WTC11 (cell line): ENCODE measurements at regions not wholly inside any gene's neighbourhood (a gene's known extent, or its start where the extent isn't known, plus 50 kb on each side); places are given as distances from the start of the nearest gene placed in this dataset.

Experiments used
- ATF1 ChIP-seq: sonication (generic); formaldehyde crosslinking; IDR thresholded peaks from 2 replicates; pipeline ENCODE4 v1.8.1; 2023; ENCODE audit warnings: mild to moderate bottlenecking, moderate library complexity, missing genetic modification reagents
- CREB1 ChIP-seq: sonication (generic); formaldehyde crosslinking; IDR thresholded peaks from 2 replicates; pipeline ENCODE4 v1.8.0; 2023; ENCODE audit warnings: mild to moderate bottlenecking, missing genetic modification reagents
- CREM ChIP-seq: sonication (generic); formaldehyde crosslinking; IDR thresholded peaks from 2 replicates; pipeline ENCODE4 v1.8.1; 2022; ENCODE audit warnings: mild to moderate bottlenecking, missing genetic modification reagents, moderate library complexity
- ELF4 ChIP-seq: sonication (generic); formaldehyde crosslinking; IDR thresholded peaks from 2 replicates; pipeline ENCODE4 v1.8.1; 2022; ENCODE audit warnings: low read depth, mild to moderate bottlenecking, moderate library complexity, missing genetic modification reagents
- NFATC4 ChIP-seq: fragments of 250-450 bp; sonication (Bioruptor Pico); IDR thresholded peaks from 2 replicates; pipeline ENCODE4 v1.9.0; 2021; ENCODE audit warnings: mild to moderate bottlenecking
- TEAD4 ChIP-seq: sonication (generic); formaldehyde crosslinking; IDR thresholded peaks from 2 replicates; pipeline ENCODE4 v1.8.0; 2022; ENCODE audit warnings: mild to moderate bottlenecking, missing genetic modification reagents
- TF ChIP-seq, protein P1 (sequence below): fragments of 250-450 bp; sonication (Bioruptor Pico); IDR thresholded peaks from 2 replicates; pipeline ENCODE4 v1.9.0; 2021; ENCODE audit warnings: mild to moderate bottlenecking, borderline replicate concordance
- TF ChIP-seq, protein P2 (sequence below): fragments of 200-600 bp; IDR thresholded peaks from 2 replicates; pipeline ENCODE4 v1.8.0; 2022; ENCODE audit warnings: antibody characterized with exemption
- TF ChIP-seq, protein P3 (sequence below): fragments of 250-450 bp; sonication (Bioruptor Pico); IDR thresholded peaks from 2 replicates; pipeline ENCODE4 v1.9.0; 2021; ENCODE audit warnings: mild to moderate bottlenecking

DNA sequence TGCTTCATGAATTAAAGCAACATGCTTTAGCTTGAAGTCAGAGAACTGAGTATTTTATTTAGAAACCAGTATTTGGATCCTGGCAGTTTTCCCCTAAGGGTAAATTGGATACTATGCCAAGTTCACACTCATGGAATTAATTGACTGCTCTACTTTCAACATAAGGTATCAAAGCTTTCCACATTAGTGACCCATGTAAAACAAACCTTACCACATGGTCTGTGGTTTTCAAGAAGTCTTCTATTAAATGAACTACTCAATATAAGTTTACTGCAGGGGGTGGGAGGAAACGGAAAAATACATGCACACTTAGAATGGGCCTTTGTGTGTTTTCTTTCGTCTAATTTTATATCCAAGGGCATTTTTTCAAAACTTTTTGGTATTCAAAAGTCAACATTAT, 232.0 kb upstream of the FBXL7 start:
- no peak for TF ChIP-seq ELF4
- TF ChIP-seq, protein P1, sequence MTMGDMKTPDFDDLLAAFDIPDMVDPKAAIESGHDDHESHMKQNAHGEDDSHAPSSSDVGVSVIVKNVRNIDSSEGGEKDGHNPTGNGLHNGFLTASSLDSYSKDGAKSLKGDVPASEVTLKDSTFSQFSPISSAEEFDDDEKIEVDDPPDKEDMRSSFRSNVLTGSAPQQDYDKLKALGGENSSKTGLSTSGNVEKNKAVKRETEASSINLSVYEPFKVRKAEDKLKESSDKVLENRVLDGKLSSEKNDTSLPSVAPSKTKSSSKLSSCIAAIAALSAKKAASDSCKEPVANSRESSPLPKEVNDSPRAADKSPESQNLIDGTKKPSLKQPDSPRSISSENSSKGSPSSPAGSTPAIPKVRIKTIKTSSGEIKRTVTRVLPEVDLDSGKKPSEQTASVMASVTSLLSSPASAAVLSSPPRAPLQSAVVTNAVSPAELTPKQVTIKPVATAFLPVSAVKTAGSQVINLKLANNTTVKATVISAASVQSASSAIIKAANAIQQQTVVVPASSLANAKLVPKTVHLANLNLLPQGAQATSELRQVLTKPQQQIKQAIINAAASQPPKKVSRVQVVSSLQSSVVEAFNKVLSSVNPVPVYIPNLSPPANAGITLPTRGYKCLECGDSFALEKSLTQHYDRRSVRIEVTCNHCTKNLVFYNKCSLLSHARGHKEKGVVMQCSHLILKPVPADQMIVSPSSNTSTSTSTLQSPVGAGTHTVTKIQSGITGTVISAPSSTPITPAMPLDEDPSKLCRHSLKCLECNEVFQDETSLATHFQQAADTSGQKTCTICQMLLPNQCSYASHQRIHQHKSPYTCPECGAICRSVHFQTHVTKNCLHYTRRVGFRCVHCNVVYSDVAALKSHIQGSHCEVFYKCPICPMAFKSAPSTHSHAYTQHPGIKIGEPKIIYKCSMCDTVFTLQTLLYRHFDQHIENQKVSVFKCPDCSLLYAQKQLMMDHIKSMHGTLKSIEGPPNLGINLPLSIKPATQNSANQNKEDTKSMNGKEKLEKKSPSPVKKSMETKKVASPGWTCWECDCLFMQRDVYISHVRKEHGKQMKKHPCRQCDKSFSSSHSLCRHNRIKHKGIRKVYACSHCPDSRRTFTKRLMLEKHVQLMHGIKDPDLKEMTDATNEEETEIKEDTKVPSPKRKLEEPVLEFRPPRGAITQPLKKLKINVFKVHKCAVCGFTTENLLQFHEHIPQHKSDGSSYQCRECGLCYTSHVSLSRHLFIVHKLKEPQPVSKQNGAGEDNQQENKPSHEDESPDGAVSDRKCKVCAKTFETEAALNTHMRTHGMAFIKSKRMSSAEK (CRISPR knock-in tag): no peak
- TF ChIP-seq, protein P2, sequence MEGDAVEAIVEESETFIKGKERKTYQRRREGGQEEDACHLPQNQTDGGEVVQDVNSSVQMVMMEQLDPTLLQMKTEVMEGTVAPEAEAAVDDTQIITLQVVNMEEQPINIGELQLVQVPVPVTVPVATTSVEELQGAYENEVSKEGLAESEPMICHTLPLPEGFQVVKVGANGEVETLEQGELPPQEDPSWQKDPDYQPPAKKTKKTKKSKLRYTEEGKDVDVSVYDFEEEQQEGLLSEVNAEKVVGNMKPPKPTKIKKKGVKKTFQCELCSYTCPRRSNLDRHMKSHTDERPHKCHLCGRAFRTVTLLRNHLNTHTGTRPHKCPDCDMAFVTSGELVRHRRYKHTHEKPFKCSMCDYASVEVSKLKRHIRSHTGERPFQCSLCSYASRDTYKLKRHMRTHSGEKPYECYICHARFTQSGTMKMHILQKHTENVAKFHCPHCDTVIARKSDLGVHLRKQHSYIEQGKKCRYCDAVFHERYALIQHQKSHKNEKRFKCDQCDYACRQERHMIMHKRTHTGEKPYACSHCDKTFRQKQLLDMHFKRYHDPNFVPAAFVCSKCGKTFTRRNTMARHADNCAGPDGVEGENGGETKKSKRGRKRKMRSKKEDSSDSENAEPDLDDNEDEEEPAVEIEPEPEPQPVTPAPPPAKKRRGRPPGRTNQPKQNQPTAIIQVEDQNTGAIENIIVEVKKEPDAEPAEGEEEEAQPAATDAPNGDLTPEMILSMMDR: no peak
- TF ChIP-seq CREM (CRISPR knock-in tag): no peak
- TF ChIP-seq NFATC4 (CRISPR knock-in tag): no peak
- TF ChIP-seq TEAD4: no peak
- TF ChIP-seq, protein P3, sequence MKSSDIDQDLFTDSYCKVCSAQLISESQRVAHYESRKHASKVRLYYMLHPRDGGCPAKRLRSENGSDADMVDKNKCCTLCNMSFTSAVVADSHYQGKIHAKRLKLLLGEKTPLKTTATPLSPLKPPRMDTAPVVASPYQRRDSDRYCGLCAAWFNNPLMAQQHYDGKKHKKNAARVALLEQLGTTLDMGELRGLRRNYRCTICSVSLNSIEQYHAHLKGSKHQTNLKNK (CRISPR knock-in tag): no peak
- no peak for TF ChIP-seq CREB1 (CRISPR knock-in tag)
- no peak for TF ChIP-seq ATF1
